ENCODE measurements at regions not wholly inside any gene's neighbourhood (a gene's known extent, or its start where the extent isn't known, plus 50 kb on each side); places are given as distances from the start of the nearest gene placed in this dataset.

- DNase-seq (ENCODE audit: insufficient read length): no peak
- FAIRE-seq: no peak
- no peak for TF ChIP-seq TAF1 (IDR thresholded peaks at IDR 0.05; ENCODE audit: borderline replicate concordance, low read depth, low read length)
- TF ChIP-seq POLR2AphosphoS5 (IDR thresholded peaks at IDR 0.05; ENCODE audit: low read depth, low read length): no peak
- TF ChIP-seq POLR2A (IDR thresholded peaks at IDR 0.05; ENCODE audit: low read depth, low read length): no peak
These were observed 126.2 kb upstream of the VLDLR start for GRCh38 chr9:2495221-2496005.

- DNase-seq (ENCODE audit: insufficient read length): no peak
- TF ChIP-seq POLR2A (IDR thresholded peaks at IDR 0.05; ENCODE audit: low read depth, low read length) (no peak), TAF1 (IDR thresholded peaks at IDR 0.05; ENCODE audit: borderline replicate concordance, low read depth, low read length) (no peak), POLR2AphosphoS5 (IDR thresholded peaks at IDR 0.05; ENCODE audit: low read depth, low read length) (no peak)
- FAIRE-seq: no peak
These were observed 125.4 kb upstream of the VLDLR start for GRCh38 chr9:2496169-2496568.

DNA sequence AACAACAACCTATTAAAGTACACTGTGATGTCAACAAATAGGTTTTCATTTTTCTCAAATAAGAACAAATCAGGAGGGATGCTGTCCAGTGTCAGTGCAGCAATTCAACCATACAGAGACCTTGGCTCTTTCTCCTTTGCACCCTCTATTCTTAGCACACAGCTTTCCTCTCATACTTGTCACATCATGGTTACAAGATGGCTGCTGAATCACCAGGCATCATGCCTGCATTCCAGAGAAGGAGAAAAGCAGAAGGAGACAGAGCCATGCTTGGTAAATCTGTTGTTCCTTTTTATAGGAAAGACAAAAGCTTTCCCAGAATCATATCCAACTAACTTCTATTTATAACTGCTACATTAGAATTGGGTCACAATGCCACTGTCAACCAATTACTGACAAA is 124.7 kb upstream of the VLDLR start:
- DNase-seq (ENCODE audit: insufficient read length) (no peak), FAIRE-seq (no peak)
- no peak for TF ChIP-seq TAF1 (IDR thresholded peaks at IDR 0.05; ENCODE audit: borderline replicate concordance, low read depth, low read length)
- TF ChIP-seq POLR2A (IDR thresholded peaks at IDR 0.05; ENCODE audit: low read depth, low read length): no peak
- TF ChIP-seq POLR2AphosphoS5 (IDR thresholded peaks at IDR 0.05; ENCODE audit: low read depth, low read length): no peak

- DNase-seq (ENCODE audit: insufficient read length) (no peak), FAIRE-seq (no peak)
- no peak for TF ChIP-seq POLR2A (IDR thresholded peaks at IDR 0.05; ENCODE audit: low read depth, low read length)
- TF ChIP-seq TAF1 (IDR thresholded peaks at IDR 0.05; ENCODE audit: borderline replicate concordance, low read depth, low read length): no peak
- no peak for TF ChIP-seq POLR2AphosphoS5 (IDR thresholded peaks at IDR 0.05; ENCODE audit: low read depth, low read length)
These were observed 123.8 kb upstream of the VLDLR start for GRCh38 chr9:2497666-2498400.

DNA sequence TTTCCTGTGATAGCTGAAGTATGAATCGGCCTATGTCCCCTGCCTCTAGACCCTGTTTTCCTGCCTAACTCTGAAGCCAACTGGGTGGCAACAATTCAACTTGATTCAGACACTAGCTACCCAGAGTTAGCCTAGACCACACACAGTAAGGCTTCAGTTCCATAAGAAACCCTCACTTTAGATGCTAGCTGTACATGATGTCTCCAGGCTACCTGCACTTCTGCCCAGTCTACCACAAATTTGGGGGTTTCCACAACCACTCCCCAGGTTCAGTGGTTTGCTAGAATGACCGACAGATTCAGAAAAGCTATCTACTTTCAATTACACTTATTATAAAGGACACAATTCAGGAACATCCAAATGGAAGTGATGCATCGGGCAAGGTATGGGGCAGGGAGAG is 119.4 kb upstream of the VLDLR start:
- no peak for TF ChIP-seq POLR2AphosphoS5 (IDR thresholded peaks at IDR 0.05; ENCODE audit: low read depth, low read length)
- TF ChIP-seq POLR2A (IDR thresholded peaks at IDR 0.05; ENCODE audit: low read depth, low read length): no peak
- no peak for TF ChIP-seq TAF1 (IDR thresholded peaks at IDR 0.05; ENCODE audit: borderline replicate concordance, low read depth, low read length)
- DNase-seq (ENCODE audit: insufficient read length): no peak
- FAIRE-seq: no peak

DNA sequence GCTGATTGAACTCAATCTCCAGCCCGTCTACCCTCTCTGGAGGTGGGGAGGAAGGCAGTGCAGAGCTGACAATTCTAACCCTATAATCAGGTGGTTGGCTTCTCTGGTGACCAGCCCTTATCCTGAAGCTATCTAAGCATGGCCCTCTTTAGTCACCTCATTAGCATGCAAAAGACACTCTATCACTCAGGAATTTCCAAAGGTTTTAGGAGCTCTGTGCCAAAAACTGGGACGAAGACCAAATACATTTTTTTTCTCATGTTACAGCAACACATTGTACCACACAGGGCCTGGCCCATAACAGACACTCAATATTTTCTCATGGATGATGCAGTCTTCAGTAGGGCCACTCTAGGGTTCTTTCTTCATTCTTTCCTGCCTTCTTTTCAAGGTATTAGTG is 118.8 kb upstream of the VLDLR start:
- DNase-seq (ENCODE audit: insufficient read length) (no peak), FAIRE-seq (no peak)

DNA sequence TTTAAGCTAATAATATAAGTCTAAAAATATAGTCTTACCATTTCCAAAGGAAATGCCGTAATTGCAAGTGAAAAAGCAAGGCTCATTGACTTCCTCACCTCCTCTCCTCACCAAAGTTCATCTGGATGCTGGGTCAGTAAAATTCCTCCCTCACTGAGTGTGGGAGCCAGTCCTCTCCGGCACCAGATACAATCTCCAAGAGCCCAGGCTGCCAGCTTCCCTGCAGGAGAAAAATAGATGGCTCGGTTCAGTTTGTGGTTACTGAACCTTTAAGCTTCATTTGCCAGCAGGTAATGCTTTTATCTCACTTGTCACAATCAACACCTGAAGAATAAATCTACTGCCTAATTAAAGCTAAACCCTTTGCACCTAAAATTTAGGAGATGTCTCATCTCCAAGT is 115.3 kb upstream of the VLDLR start:
- no peak for TF ChIP-seq TAF1 (IDR thresholded peaks at IDR 0.05; ENCODE audit: borderline replicate concordance, low read depth, low read length)
- no peak for TF ChIP-seq POLR2AphosphoS5 (IDR thresholded peaks at IDR 0.05; ENCODE audit: low read depth, low read length)
- TF ChIP-seq POLR2A (IDR thresholded peaks at IDR 0.05; ENCODE audit: low read depth, low read length): no peak
- FAIRE-seq (no peak), DNase-seq (ENCODE audit: insufficient read length) (no peak)

More for the DNA sequence above, 118.8 kb upstream of the VLDLR start:
- TF ChIP-seq POLR2AphosphoS5 (IDR thresholded peaks at IDR 0.05; ENCODE audit: low read depth, low read length) (no peak), POLR2A (IDR thresholded peaks at IDR 0.05; ENCODE audit: low read depth, low read length) (no peak), TAF1 (IDR thresholded peaks at IDR 0.05; ENCODE audit: borderline replicate concordance, low read depth, low read length) (no peak)

DNA sequence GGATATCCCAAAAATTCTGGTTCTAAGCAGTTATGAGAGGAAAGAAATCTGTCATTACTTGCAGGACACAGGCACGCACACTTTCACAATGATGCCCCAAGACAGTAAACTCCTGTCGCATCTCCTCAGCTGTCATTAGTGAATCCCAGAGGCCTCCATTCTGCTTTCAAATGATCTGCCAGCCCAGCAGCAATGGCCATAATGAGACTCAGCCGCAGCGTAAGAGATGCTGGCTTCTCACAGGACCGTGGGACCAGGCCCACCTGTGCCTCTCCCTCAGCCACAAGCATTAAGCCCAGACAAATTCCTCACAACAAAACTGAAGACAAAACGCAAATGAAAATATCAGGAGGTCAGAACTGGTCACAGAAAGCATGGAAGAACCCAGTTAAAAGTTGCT is 98.0 kb upstream of the VLDLR start:
- TF ChIP-seq POLR2A (IDR thresholded peaks at IDR 0.05; ENCODE audit: low read depth, low read length) (no peak), TAF1 (IDR thresholded peaks at IDR 0.05; ENCODE audit: borderline replicate concordance, low read depth, low read length) (no peak)
- no peak for DNase-seq (ENCODE audit: insufficient read length)
- FAIRE-seq: no peak

DNA sequence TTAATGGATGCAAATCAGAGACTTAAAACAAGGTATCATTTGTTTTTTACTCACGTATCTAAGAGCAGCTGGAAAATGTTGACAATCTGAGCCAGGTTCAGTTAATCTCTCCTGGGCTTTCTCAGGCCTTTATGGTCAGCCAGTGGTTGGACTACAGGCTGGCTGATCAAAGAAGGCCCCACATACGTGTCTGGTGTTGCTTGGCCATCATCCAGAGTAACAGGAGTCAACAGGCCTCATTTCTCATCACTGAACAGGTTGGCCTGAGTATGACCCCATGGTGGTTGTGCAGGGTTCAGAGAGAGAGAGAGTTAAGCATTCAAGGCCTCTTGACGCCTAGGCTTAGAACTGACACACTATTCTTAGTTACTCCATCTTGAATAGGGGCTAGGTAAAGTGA is 97.0 kb upstream of the VLDLR start:
- FAIRE-seq: no peak
- DNase-seq (ENCODE audit: insufficient read length): no peak
- TF ChIP-seq POLR2AphosphoS5 (IDR thresholded peaks at IDR 0.05; ENCODE audit: low read depth, low read length): no peak
- TF ChIP-seq POLR2A (IDR thresholded peaks at IDR 0.05; ENCODE audit: low read depth, low read length): no peak
- no peak for TF ChIP-seq TAF1 (IDR thresholded peaks at IDR 0.05; ENCODE audit: borderline replicate concordance, low read depth, low read length)

DNA sequence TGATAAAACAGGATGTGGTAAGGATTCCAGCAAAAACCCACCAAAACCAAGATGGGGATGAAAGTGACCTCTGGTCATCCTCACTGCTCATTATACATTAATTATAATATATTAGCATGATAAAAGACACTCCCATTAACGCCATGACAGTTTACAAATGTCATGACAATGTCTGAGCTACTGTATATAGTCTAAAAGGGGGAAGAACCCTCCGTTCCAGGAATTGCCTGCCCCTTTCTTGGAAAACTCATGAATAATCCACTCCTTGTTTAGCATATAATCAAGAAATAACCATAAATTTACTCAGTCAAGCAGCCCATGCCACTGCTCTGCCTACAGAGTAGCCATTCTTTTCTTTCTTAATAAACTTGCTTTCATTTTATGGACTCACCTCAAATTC is 96.4 kb upstream of the VLDLR start:
- no peak for TF ChIP-seq TAF1 (IDR thresholded peaks at IDR 0.05; ENCODE audit: borderline replicate concordance, low read depth, low read length)
- TF ChIP-seq POLR2AphosphoS5 (IDR thresholded peaks at IDR 0.05; ENCODE audit: low read depth, low read length): no peak
- no peak for TF ChIP-seq POLR2A (IDR thresholded peaks at IDR 0.05; ENCODE audit: low read depth, low read length)
- DNase-seq (ENCODE audit: insufficient read length) (no peak), FAIRE-seq (no peak)

GRCh38 chr9:2526071-2526828 is 95.3 kb upstream of the VLDLR start:
- TF ChIP-seq POLR2AphosphoS5 (IDR thresholded peaks at IDR 0.05; ENCODE audit: low read depth, low read length) (no peak), POLR2A (IDR thresholded peaks at IDR 0.05; ENCODE audit: low read depth, low read length) (no peak), TAF1 (IDR thresholded peaks at IDR 0.05; ENCODE audit: borderline replicate concordance, low read depth, low read length) (no peak)
- DNase-seq (ENCODE audit: insufficient read length) (no peak), FAIRE-seq (no peak)
